ENCODE measurements at regions not wholly inside any gene's neighbourhood (a gene's known extent, or its start where the extent isn't known, plus 50 kb on each side); places are given as distances from the start of the nearest gene placed in this dataset.

DNA sequence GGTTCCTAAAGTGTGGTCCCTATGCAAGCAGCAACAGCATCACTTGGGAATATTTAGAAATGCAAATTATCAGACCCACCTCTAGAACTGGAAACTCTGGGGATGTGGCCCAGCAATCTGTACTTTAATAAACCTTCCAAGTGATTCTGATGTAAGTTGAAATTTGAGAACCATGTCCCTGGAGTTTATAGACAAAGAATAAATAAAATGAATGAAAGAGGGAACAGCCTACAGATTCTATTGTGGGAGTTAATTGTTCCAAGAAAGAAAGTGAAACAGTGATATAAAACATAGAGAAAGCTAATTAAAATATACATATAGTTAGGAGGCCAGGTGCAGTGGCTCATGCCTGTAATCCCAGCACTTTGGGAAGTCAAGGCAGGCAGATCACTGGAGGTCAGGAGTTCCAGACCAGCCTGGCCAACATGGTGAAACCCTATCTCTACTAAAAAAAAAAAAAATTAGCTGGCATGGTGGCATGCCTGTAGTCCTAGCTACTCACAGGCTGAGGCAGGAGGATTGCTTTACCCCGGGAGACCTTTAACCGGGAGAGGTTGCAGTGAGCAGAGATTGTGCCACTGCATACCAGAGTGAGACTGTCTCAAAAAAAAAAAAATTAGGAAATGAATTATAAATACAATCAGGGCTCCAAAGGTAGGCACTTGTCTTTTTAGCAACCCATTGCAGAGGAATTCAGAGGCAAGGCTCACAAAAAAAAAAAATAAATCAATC lies 507.5 kb downstream of the NAV3 start:
- H3K4me3 Mint-ChIP-seq: no peak overlapping the region
- peaks cover 3% of the 10 kb centered on the region for H3K9me3 Mint-ChIP-seq
- H3K27ac Mint-ChIP-seq (ENCODE audit: unreplicated experiment): no peak overlapping the region
- DNase-seq (ENCODE audit: low read depth, low spot score): no peak
- H3K4me1 Mint-ChIP-seq: no peaks in the 10 kb centered on the region
- no peaks in the 10 kb centered on the region for H3K27me3 Mint-ChIP-seq (ENCODE audit: low read depth)
- TF ChIP-seq, protein P1, sequence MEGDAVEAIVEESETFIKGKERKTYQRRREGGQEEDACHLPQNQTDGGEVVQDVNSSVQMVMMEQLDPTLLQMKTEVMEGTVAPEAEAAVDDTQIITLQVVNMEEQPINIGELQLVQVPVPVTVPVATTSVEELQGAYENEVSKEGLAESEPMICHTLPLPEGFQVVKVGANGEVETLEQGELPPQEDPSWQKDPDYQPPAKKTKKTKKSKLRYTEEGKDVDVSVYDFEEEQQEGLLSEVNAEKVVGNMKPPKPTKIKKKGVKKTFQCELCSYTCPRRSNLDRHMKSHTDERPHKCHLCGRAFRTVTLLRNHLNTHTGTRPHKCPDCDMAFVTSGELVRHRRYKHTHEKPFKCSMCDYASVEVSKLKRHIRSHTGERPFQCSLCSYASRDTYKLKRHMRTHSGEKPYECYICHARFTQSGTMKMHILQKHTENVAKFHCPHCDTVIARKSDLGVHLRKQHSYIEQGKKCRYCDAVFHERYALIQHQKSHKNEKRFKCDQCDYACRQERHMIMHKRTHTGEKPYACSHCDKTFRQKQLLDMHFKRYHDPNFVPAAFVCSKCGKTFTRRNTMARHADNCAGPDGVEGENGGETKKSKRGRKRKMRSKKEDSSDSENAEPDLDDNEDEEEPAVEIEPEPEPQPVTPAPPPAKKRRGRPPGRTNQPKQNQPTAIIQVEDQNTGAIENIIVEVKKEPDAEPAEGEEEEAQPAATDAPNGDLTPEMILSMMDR (conservative IDR thresholded peaks at IDR 0.05): no peak
- H3K36me3 Mint-ChIP-seq (ENCODE audit: low read depth): no peaks in the 10 kb centered on the region

DNA sequence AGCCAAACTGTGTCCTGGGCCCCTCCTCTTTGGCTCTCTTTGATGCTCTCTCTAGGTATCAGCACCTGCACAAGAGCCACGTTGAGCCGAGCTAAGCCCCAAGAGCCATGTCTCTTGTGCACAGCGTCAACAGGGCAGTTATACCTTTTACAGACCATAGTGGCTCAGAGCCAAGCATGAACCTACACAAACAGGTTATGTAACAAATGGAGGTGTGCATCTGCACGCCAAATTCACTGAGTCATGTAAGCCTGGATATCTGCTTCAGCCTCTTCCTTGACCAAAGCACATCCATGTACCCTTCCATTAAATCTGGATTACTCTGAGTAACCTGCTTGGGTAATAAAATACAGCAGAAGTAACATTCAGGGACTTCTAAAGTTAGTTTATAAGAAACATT lies 509.7 kb downstream of the NAV3 start:
- Mint-ChIP-seq H3K36me3 (ENCODE audit: low read depth) (peaks cover 2% of the 10 kb centered on the region), H3K9me3 (peaks cover 6% of the 10 kb centered on the region), H3K4me1 (no peaks in the 10 kb centered on the region), H3K27me3 (ENCODE audit: low read depth) (no peaks in the 10 kb centered on the region), H3K4me3 (no peak overlapping the region), H3K27ac (ENCODE audit: unreplicated experiment) (no peak overlapping the region)
- no peak for DNase-seq (ENCODE audit: low read depth, low spot score)
- TF ChIP-seq, protein P1 (conservative IDR thresholded peaks at IDR 0.05): no peak

DNA sequence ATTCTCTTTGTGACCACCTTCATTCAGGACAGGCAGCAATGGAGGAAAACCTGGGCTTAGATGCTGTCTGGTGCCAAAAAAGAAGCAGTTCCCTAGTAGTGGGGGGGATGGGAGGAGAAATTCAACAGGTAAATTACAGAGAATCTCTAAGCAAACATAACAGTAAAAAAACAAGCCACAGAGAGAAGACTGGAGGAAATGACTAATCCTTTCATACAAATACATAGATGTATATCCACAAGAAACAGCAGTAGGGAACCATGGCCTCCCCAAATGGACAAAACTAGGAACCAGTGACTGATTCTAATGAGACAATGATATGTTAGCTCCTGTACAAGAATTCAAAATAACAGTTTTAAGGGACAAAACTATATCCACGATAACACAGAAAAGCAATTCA lies 513.0 kb downstream of the NAV3 start:
- TF ChIP-seq, protein P1 (conservative IDR thresholded peaks at IDR 0.05): no peak
- Mint-ChIP-seq H3K27ac (ENCODE audit: unreplicated experiment) (no peak overlapping the region), H3K36me3 (ENCODE audit: low read depth) (peaks cover 2% of the 10 kb centered on the region), H3K4me3 (no peak overlapping the region), H3K9me3 (peaks cover 8% of the 10 kb centered on the region), H3K27me3 (ENCODE audit: low read depth) (no peaks in the 10 kb centered on the region), H3K4me1 (no peaks in the 10 kb centered on the region)
- DNase-seq (ENCODE audit: low read depth, low spot score): no peak

DNA sequence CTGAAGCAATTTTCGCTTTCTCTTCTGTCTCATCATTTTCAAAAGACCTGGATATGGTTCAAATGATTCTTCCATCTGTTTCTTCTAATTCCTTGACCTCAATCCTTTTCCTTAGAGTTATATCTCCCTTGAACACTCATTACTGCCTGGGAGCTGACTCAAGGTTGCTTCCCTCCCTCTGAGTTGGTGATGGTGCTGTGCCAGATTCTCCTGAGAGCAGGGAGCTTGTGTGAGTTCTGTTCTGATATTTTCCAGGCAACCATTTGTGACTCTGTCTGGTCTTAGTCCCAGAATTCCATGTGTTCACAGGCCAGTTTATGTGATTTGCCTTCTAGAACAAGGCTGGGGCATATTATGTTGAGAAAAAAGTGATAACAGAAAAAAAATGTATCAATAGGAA lies 505.1 kb upstream of the SYT1 start:
- no peak for DNase-seq (ENCODE audit: low read depth, low spot score)
- Mint-ChIP-seq H3K9me3 (no peaks in the 10 kb centered on the region), H3K27ac (ENCODE audit: unreplicated experiment) (no peak overlapping the region), H3K4me3 (no peak overlapping the region), H3K4me1 (no peaks in the 10 kb centered on the region), H3K27me3 (ENCODE audit: low read depth) (no peaks in the 10 kb centered on the region), H3K36me3 (ENCODE audit: low read depth) (no peaks in the 10 kb centered on the region)
- TF ChIP-seq, protein P1 (conservative IDR thresholded peaks at IDR 0.05): no peak

DNA sequence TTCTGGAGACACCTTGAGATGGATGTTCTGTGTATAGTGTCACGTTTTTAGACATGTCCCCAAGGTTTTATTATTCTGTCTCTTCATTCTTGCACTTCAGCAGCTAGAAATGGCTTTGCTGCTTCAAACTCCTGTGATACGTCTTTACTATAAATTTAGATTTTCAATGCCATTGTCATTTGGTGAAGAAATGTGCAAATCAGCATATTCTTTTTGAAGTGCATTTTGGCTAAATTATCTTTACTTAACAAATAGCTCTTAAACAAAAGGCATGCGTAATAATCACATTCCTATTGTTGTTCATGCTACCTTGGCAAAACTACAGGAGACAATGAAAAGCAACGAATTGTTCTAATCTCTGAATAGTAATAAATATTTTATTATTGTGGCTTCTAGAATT lies 502.9 kb upstream of the SYT1 start:
- Mint-ChIP-seq H3K27ac (ENCODE audit: unreplicated experiment) (no peak overlapping the region), H3K4me1 (no peaks in the 10 kb centered on the region), H3K27me3 (ENCODE audit: low read depth) (no peaks in the 10 kb centered on the region), H3K4me3 (no peak overlapping the region), H3K9me3 (peaks cover 7% of the 10 kb centered on the region), H3K36me3 (ENCODE audit: low read depth) (no peaks in the 10 kb centered on the region)
- TF ChIP-seq, protein P1 (conservative IDR thresholded peaks at IDR 0.05): no peak
- no peak for DNase-seq (ENCODE audit: low read depth, low spot score)
